NOMO-1 treated with DMSO at 0.1 percent for 48 hours (cell line): ENCODE measurements at regions not wholly inside any gene's neighbourhood (a gene's known extent, or its start where the extent isn't known, plus 50 kb on each side); places are given as distances from the start of the nearest gene placed in this dataset.
"Not testable (repeated sequence)": the region's sequence is repeated elsewhere in the genome, so short reads cannot be mapped to it uniquely, and the experiment has no call there.

Experiments
- DNase-seq: peaks from one replicate; lab custom pipeline; 2025; ENCODE audit not compliant: unreplicated experiment; lab: John Stamatoyannopoulos, UW

GRCh38 chr4:28248269-28248668 lies 1387.6 kb downstream of the STIM2 start:
- DNase-seq: peak; percentile 1

- no peak for DNase-seq
Measured at GRCh38 chr4:28250646-28251045, 1390.0 kb downstream of the STIM2 start.

GRCh38 chr4:28251831-28252230 lies 1391.2 kb downstream of the STIM2 start:
- DNase-seq: no peak

DNA sequence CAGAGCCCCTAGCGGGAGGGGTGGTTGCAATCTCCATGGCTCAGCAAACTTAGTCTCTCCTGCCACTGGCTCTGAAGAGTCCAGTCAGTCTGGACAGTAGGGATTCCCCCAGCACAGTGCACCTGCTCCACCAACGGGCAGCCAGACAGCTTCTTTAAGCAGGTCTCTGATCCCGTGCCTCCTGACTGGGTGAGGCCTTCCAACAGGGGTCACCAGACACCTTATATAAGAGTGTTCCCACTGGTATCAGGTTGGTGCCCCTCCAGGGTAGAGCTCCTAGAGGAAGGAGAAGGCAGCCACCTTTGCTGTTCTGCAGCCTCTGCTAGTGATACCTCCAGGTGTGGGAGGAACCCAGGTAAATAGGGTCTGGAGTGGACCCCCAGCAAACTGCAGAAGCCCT lies 1393.4 kb downstream of the STIM2 start:
- no peak for DNase-seq

DNA sequence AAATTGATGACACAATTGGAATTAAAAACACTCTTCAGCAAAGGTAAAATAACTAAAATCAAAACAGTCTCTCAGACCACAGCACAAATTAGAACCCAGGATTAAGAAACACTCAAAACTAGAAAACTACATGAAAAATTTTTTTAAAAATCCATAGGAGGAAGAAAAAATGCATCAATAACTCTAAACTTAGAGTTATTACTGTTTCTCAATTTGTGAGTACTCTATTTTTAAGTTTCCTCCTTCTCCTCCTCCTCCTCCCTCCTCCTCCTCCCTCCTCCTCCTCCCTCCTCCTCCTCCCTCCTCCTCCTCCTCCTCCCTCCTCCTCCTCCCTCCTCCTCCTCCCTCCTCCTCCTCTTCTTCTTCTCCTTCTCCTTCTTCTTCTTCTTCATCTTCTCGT lies 1395.7 kb downstream of the STIM2 start:
- no peak for DNase-seq

DNA sequence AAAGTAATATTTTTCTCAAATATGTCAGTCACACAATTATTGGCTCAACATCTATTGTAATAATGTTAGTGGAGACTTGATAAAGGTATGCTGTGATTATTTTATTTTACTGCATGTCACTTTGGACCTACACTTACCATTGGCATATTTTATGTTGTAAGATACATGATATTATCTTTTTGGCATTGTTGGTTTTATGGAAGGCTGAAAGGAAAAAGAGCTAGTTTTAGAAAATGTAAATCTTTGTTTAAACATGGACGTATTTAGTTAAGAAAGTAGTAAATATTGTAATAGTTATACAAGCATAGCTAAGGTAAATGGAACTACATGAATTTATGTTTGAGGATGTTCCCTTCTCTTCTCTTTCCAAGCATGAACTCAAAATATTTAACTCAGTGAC lies 1399.3 kb downstream of the STIM2 start:
- no peak for DNase-seq

- DNase-seq: no peak
Measured at GRCh38 chr4:28267166-28267565, 1406.5 kb downstream of the STIM2 start.

GRCh38 chr4:28269426-28269825 lies 1408.8 kb downstream of the STIM2 start:
- no peak for DNase-seq

DNA sequence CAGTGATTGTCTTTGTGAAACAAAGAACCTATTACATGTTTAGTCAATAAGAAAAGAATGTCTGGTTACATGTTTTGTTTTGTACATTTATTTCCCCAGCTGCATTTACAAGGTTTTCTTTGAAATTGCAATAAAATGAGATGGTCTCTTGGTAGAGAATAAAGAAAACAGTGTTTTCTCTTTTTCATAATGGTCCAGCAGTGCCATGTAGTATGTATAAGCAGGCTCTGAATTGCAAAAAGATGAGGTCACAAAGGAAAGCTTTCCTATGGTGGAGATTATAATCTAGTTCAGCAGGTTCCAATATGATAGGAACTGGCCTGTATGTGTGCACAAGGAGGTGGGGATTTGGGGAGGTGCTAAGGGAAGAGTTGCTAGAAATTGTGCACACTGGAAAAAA lies 1417.3 kb downstream of the STIM2 start:
- no peak for DNase-seq

DNA sequence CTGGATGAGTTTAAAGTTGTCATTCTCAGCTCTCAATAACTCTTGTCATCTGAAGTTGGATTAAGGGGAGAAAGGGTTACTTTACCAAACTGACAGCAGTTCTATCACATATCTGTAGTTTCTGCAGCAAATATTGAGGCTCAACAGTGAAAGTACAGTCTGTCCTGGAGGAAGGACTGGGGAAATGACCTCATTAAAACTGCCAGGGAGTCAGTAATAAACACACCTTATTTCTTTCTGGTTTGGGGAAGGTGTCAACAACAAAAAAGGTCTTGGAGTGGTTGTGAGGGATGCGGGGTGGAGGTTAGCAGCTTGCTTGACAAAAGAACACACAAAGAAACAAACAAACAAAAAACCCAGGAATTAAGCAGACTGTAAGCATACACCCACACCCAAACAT lies 1418.0 kb downstream of the STIM2 start:
- no peak for DNase-seq

DNA sequence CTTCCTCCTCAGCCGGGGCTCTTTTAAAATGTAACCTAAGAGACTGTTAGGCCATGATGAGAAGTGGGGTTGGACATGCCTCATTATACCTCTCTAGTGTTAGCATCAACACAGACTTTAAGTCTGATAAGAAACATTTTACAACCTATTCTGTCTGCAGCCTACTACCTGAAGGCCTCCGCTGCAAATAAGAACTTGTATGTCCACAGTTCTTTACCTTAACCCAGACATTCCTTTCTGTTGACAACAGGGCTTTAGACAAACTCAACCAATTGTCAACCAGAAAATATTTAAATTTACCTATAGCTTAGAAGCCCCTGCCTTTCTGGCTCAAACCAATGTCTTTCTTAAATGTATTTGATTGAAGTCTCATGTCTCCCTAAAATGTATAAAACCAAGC lies 1418.6 kb downstream of the STIM2 start:
- no peak for DNase-seq

- not testable (repeated sequence) for DNase-seq
Measured at GRCh38 chr4:28286266-28286665, 1425.6 kb downstream of the STIM2 start.

DNA sequence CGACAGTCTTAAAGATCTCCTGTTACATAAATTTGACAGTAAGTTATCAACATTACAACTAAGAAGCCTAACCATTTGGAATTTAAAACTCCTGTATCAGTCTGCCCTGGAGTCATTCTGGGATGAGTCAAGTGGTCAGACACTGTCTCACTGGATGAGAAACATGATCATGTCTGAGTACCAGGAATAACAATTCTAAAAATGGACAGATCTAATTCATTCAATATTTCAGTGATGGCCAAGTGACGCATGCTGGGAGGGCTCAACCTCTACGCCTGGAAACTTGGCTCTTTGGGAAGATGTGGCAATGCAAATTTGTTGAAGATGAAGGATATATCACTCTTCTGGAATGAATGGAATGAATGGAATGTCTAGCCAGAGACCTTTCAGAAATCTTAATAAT lies 1427.2 kb downstream of the STIM2 start:
- DNase-seq: no peak

- no peak for DNase-seq
Measured at GRCh38 chr4:28296239-28296638, 1435.6 kb downstream of the STIM2 start.

DNA sequence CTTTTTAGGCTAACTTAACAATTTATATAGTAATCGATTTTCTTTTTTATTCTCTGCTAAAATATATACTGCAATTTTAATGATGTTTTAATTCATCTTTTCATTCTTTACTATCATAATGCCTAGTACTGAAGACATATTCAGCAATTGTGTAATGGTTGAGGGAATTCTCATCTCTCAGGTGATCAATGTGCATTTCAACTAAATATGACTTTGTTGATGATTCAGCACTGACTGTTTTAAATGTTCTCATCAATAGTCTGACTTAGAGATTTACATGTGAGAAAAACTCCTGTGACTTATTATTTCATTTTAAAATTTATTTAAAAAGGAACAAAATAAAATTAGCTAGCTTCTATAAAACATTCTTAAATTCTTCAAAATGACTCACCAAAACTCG lies 1450.3 kb downstream of the STIM2 start:
- DNase-seq: no peak

- DNase-seq: not testable (repeated sequence)
Measured at GRCh38 chr4:28312497-28312896, 1451.9 kb downstream of the STIM2 start.

GRCh38 chr4:28313729-28314713 lies 1453.4 kb downstream of the STIM2 start:
- DNase-seq: no peak

DNA sequence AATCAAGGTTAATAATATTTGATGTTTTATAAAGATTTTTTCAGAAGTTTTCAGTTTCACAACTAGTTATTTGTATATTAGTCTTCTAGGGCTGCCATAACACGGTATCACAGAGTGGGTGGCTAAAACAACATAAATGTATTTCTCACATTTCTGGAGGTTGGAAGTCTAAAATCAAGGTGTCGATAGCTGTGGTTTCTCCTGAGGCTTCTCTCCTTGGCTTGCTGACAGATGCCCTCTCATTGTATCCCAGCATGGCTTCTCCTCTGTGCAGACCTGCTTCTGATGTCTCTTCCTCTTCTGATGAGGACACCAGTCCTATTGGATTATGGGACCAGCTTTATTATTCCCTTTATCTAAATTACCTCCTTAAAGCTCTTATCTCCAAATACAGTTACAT lies 1456.6 kb downstream of the STIM2 start:
- DNase-seq: no peak

DNA sequence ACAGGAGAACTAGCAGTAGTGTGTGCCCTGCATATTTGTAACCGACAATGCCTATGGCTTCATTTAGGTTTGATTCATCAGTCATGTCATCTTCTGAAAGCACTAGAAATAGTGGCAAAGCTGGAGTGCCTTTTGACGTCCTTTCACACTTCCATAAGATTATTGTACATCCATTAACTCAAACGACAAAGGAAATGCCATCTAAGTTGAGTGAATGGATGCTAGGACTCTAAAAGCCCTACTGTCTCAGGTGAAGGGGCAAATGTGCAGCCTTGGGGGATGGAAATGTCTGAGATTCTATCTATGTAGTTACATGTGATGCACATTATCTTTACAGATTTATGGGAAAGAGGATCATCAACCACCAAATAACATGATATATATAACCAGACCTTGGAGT lies 1473.6 kb downstream of the STIM2 start:
- no peak for DNase-seq

- no peak for DNase-seq
Measured at GRCh38 chr4:28341784-28342183, 1481.1 kb downstream of the STIM2 start.

DNA sequence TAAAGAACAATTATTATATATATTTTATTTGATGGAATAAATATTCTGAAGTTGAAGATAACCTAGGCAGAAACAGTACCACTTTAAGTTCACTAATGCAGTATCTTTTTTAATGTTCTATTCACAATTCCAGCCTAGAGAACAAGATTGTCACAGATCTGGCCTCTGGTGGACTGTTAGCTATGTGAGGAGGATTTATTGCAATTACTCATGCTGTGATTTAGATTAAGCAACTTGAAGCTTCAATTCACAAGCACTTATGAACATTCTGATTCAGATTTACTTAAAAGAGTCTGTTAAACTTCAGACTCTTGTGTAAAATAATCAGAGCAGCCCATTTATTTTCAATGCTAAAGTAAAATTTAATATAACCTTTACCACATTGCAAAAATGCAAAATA lies 1489.8 kb downstream of the STIM2 start:
- DNase-seq: no peak

DNA sequence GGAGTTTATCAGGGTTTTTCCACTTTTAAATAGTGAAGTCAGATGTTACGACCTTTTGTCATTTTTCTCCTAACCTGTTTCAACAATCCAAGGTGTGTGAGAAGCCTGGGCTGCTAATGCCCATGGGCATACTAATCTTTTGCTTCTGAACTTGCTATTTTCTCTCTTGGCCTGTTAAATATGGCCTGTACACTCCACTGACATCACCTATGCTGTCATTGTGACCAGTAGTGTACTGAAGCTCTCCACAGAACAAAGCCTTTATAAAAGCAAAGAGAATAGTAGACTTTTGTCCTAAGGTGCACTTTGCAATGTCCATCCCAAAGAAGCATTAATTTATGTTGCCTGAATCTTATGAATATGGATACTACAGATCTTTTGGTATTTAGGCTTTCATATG lies 1490.5 kb downstream of the STIM2 start:
- no peak for DNase-seq

DNA sequence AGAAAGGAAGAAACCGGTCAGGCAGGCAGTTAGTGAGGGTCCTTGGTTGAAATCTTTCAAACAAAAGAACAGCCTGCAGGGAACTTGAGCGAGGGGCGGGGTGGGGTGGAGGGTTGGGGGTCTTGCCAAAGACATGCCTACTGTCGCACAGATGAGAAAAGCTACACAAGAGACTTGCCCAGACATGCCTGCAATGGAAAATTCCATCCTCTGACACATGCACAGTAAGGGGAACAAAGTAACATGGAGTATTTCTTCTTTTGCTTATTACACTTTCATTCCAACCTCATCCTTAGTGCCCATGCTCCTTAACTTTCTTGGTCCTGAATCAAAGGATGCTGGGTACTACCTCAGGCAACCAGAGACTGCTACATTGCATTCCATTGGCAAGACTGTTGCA lies 1491.2 kb downstream of the STIM2 start:
- no peak for DNase-seq
